Ascending aorta (tissue), 2 donors: ENCODE measurements at regions not wholly inside any gene's neighbourhood (a gene's known extent, or its start where the extent isn't known, plus 50 kb on each side); places are given as distances from the start of the nearest gene placed in this dataset.
A peak's percentile ranks its signal among the peaks of the same experiment; 100 is the strongest.

Experiments used
- DNase-seq, 2 donors: peaks; one replicate each; pipeline ENCODE4 v3.0.0-alpha.2; 2019; ENCODE audit warnings: low spot score in 2 of 2
- H3K27ac ChIP-seq, 2 donors: fragments of 200-600 bp; sonication (generic); one replicate each; pipeline ENCODE4 v1.5.1; 2016 to 2017; ENCODE audit warnings: mild to moderate bottlenecking in 1 of 2
- H3K27me3 ChIP-seq: fragments of 200-600 bp; sonication (generic); one replicate; pipeline ENCODE4 v1.5.1; 2017
- H3K36me3 ChIP-seq, 2 donors: fragments of 200-600 bp; sonication (generic); one replicate each; pipeline ENCODE4 v1.5.1; 2016
- H3K4me1 ChIP-seq, 2 donors: fragments of 200-600 bp; sonication (generic); one replicate each; pipeline ENCODE4 v1.5.1; 2016 to 2017; ENCODE audit warnings: mild to moderate bottlenecking in 1 of 2
- H3K4me3 ChIP-seq, 2 donors: fragments of 200-600 bp; sonication (generic); one replicate each; pipeline ENCODE4 v1.5.1; 2016 to 2017; ENCODE audit warnings: mild to moderate bottlenecking in 1 of 2
- H3K9me3 ChIP-seq, 2 donors: fragments of 200-600 bp; sonication (generic); one replicate each; pipeline ENCODE4 v1.5.1; 2016
- intact Hi-C: fragments of 100-400 bp; cut with DNase I; formaldehyde crosslinking; loops from one replicate; pipeline ENCODE4 v1.15.1; 2023
- TF ChIP-seq, protein P1 (sequence below), 3 experiments: fragments of 200-600 bp in 2 of 3; fragments of 450-650 bp in 1 of 3; sonication (generic) in 2 of 3; IDR thresholded peaks; one replicate each; pipeline ENCODE4 v1.5.1; 2016 to 2019; ENCODE audit warnings: antibody characterized with exemption in 3 of 3, mild to moderate bottlenecking in 1 of 3, moderate library complexity in 1 of 3

DNA sequence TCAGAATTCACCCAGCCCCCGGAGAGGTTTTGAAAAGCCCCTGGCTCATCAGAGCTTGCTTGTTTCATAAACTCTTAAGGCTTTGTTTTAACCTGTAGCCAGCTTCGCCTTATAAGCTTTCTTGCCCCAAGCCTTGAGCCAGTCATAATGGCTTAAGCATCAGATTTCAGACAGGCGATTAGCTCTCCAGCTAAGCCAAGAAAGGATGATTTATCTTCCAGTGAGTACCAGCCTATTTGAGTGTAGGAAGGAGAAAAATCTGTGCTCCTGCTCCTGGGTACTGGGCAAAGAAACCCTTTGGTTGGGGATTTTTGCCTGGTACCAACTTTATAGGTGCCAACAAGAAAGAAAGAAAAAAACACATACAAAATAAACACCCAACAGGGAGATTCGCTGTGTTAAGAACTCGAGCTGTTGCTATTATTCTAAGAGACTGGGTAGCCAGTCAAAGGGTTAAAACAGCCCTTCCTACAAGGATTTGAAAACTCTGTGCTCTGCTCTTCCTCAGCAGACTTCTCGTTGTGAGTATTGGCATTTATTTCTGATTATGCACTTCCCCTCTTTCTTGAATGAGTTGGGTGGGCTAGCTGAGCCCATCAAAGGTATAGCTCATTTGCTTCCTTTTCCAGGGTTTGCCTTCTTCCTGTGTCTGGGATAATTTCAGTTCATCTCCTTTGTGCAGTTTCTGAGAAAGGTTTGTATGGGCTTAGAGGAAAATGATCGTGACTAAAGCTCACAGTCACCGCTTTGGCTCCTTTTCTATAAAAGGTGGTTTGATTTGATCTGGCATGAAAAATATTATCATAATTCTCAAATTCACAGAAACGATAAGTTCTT lies 157.2 kb upstream of the DMRT1 start:
- no peak for DNase-seq
- Histone ChIP-seq H3K27me3 (no peaks in the 10 kb centered on the region), H3K4me3 (peak overlapping the region; percentile 39 to 59), H3K9me3 (no peaks in the 10 kb centered on the region), H3K36me3 (no peaks in the 10 kb centered on the region), H3K4me1 (peaks cover 5 to 34% of the 10 kb centered on the region in 2 donors), H3K27ac (peak overlapping the region; percentile 86 to 95)
- TF ChIP-seq, protein P1, sequence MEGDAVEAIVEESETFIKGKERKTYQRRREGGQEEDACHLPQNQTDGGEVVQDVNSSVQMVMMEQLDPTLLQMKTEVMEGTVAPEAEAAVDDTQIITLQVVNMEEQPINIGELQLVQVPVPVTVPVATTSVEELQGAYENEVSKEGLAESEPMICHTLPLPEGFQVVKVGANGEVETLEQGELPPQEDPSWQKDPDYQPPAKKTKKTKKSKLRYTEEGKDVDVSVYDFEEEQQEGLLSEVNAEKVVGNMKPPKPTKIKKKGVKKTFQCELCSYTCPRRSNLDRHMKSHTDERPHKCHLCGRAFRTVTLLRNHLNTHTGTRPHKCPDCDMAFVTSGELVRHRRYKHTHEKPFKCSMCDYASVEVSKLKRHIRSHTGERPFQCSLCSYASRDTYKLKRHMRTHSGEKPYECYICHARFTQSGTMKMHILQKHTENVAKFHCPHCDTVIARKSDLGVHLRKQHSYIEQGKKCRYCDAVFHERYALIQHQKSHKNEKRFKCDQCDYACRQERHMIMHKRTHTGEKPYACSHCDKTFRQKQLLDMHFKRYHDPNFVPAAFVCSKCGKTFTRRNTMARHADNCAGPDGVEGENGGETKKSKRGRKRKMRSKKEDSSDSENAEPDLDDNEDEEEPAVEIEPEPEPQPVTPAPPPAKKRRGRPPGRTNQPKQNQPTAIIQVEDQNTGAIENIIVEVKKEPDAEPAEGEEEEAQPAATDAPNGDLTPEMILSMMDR (IDR thresholded peaks at IDR 0.05): no peak
- intact Hi-C loops: loop anchor here (2.0 kb wide), 1 partner anchor 65 kb away; no protein-coding TSS in a partner anchor

DNA sequence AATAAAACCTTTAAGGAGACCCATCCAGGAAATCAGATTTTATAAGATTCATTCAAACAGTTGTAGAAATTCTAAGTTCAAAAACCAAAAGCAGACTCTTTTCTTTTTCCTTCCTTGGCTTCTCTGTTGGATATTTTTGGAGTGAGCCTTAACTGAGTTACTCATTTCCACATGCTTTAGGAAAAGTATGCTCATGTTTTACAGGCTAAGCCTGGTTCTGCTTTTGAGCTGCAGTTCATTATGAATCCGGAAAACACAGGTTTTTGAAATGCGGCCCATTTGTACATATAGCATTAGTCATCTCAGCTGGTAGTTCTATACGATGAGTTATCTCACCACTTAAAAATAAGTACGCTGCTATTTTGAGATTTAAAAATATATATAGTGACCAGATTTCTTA lies 156.6 kb upstream of the DMRT1 start:
- peak overlapping the region; percentile 39 to 59 for H3K4me3 ChIP-seq
- DNase-seq: no peak
- TF ChIP-seq, protein P1 (IDR thresholded peaks at IDR 0.05): no peak
- H3K27me3 ChIP-seq: no peaks in the 10 kb centered on the region
- peaks cover 0 to 4% of the 10 kb centered on the region in 2 donors for H3K36me3 ChIP-seq
- H3K9me3 ChIP-seq: no peaks in the 10 kb centered on the region
- H3K27ac ChIP-seq: peak overlapping the region; percentile 86 to 95
- H3K4me1 ChIP-seq: peaks cover 8 to 38% of the 10 kb centered on the region in 2 donors
- intact Hi-C loops: loop anchor here (2.0 kb wide), 1 partner anchor 66 kb away; no protein-coding TSS in a partner anchor

DNA sequence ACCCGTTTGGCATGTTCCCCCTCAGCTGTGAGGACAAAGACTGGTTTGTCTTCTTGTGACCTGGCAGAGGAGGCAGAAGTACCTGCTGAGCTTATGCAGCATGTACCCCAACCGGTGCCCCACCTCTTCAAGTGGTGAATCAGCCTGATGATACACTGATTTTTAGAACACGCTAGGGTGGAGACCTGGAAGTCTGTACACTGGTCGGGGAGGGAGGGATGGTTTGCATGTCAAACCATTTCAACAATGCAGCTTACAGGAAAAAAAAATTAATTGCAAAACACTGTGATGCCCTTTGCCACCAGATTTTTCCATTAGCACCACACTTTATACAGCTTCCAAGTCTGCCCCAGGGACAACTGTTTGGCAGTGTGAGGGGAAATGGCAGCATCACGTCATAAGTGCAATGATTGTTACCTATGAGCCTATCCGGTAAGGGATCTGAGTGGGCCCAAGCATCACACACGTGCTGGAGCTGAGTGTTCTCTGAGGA lies 155.1 kb upstream of the DMRT1 start:
- intact Hi-C loops: loop anchor here (2.0 kb wide), 2 partner anchors 20 to 48 kb away; no protein-coding TSS in a partner anchor
- H3K4me1 ChIP-seq: peaks cover 12 to 44% of the 10 kb centered on the region in 2 donors
- TF ChIP-seq, protein P1 (IDR thresholded peaks at IDR 0.05): no peak
- no peaks in the 10 kb centered on the region for H3K27me3 ChIP-seq
- peak in 1 of 2 donors; percentile 91 for DNase-seq
- peaks cover 0 to 4% of the 10 kb centered on the region in 2 donors for H3K36me3 ChIP-seq
- peak overlapping the region; percentile 35 to 59 for H3K4me3 ChIP-seq
- H3K27ac ChIP-seq: peak overlapping the region; percentile 86 to 95
- no peaks in the 10 kb centered on the region for H3K9me3 ChIP-seq

DNA sequence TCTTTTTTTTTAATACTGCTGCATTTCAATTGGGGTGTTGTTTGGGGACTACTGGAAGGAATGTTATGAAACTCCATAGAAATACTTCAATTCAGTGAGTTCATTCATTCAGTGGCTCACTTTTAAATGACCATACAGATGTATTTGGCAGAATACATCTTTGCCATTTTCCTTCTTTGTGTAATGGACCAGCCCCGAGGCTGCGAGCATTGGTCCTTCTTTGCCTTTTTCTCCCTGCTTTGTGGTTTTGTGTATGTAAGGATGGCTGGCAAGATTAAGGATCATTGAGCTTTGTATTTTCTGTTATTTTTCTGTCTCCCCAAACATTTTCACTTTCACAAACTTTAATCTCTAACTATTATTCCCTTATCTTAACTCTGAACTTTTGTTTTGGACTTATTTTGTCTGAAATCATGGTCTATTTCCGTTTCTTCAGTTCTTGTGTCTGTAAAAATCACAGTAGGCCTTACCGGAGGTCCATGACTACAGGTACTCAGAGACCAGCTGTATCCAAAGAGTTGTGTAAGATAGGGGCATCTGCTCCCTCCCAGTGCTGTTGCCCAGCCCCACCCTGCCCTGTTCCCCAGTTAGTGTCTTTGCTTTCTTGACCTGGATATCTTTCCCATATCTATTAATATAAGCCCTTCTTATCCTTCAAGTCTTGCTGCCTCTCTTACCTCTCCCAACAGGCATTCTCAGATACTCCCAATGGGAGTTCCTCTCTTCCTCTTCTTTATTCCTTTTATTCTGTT lies 154.3 kb upstream of the DMRT1 start:
- TF ChIP-seq, protein P1 (IDR thresholded peaks at IDR 0.05): no peak
- peak overlapping the region; percentile 86 to 95 for H3K27ac ChIP-seq
- no peaks in the 10 kb centered on the region for H3K27me3 ChIP-seq
- peak overlapping the region; percentile 35 to 59 for H3K4me3 ChIP-seq
- no peak for DNase-seq
- intact Hi-C loops: loop anchor here (2.0 kb wide), 2 partner anchors 20 to 48 kb away; no protein-coding TSS in a partner anchor
- no peaks in the 10 kb centered on the region for H3K9me3 ChIP-seq
- H3K4me1 ChIP-seq: peaks cover 12 to 52% of the 10 kb centered on the region in 2 donors
- H3K36me3 ChIP-seq: peaks cover 0 to 4% of the 10 kb centered on the region in 2 donors

DNA sequence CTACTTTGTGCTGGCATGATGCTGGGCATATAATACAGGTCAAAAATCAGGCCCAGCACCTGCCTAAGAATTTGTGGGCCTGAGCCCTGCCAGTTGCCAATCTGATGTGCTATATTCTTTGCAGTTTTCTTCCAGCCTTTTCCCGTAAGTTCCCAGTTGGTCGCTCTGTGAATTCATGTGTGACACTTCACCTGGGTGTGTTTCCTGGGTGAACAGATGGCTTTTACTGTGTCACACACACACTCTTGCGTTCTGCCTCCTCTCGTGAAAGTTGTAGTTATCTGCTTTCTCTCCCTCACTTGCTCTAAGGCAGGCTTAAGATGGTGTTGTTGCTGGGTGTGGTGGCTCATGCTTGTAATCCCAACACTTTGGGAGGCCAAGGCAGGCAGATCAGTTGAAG lies 153.5 kb upstream of the DMRT1 start:
- H3K27ac ChIP-seq: peak overlapping the region; percentile 86 to 95
- intact Hi-C loops: loop anchor here (2.0 kb wide), 2 partner anchors 19 to 47 kb away; no protein-coding TSS in a partner anchor
- no peaks in the 10 kb centered on the region for H3K9me3 ChIP-seq
- DNase-seq: no peak
- peak overlapping the region; percentile 35 to 59 for H3K4me3 ChIP-seq
- TF ChIP-seq, protein P1 (IDR thresholded peaks at IDR 0.05): no peak
- no peaks in the 10 kb centered on the region for H3K27me3 ChIP-seq
- peaks cover 0 to 4% of the 10 kb centered on the region in 2 donors for H3K36me3 ChIP-seq
- H3K4me1 ChIP-seq: peaks cover 17 to 55% of the 10 kb centered on the region in 2 donors
